Esophagus muscularis mucosa (tissue), 4 donors: ENCODE measurements at regions not wholly inside any gene's neighbourhood (a gene's known extent, or its start where the extent isn't known, plus 50 kb on each side); places are given as distances from the start of the nearest gene placed in this dataset.

ENCODE experiments used
- CTCF ChIP-seq, 3 experiments: fragments of 200-600 bp in 2 of 3; fragments of 450-650 bp in 1 of 3; sonication (generic) in 2 of 3; IDR thresholded peaks; one replicate each; pipeline ENCODE4 v1.5.1; 2017 to 2019; ENCODE audit warnings: antibody characterized with exemption in 3 of 3, mild to moderate bottlenecking in 2 of 3, moderate library complexity in 1 of 3
- EP300 ChIP-seq: sonication (generic); formaldehyde crosslinking; IDR thresholded peaks from one replicate; pipeline ENCODE4 v1.6.1; 2017; ENCODE audit warnings: antibody characterized with exemption
- POLR2A ChIP-seq: fragments of 450-650 bp; IDR thresholded peaks from one replicate; pipeline ENCODE4 v1.6.1; 2017; ENCODE audit warnings: antibody characterized with exemption, moderate library complexity, mild to moderate bottlenecking, low read depth
- POLR2AphosphoS5 ChIP-seq, 2 donors: sonication (generic); formaldehyde crosslinking; IDR thresholded peaks; one replicate each; pipeline ENCODE4 v1.6.1; 2017; ENCODE audit warnings: antibody characterized with exemption in 2 of 2

- no peak for TF ChIP-seq CTCF (IDR thresholded peaks at IDR 0.05)
- no peak for TF ChIP-seq POLR2A
- TF ChIP-seq POLR2AphosphoS5 (IDR thresholded peaks at IDR 0.05), result no peak
- no peak for TF ChIP-seq EP300
These were observed 421.7 kb upstream of the TYRP1 start for GRCh38 chr9:12271421-12271891.
